Activated T-cell treated with anti-CD3 and anti-CD28 coated beads, Interleukin-2, amount 50 U/mL, for 4 hours (primary cell): ENCODE measurements at regions not wholly inside any gene's neighbourhood (a gene's known extent, or its start where the extent isn't known, plus 50 kb on each side); places are given as distances from the start of the nearest gene placed in this dataset.

Experiments
- ATAC-seq, 2 donors: fragments of 200-7000 bp; cut with Tn5 transposase; one replicate each; pipeline ENCODE4 v1.10.0; 2021
- DNase-seq: peaks from one replicate; pipeline ENCODE4 v3.0.0-alpha.2; 2020
- H3K27me3 Mint-ChIP-seq: one replicate; pipeline ENCODE4 v1.8.0; 2021; ENCODE audit warnings: low read depth, mixed read lengths
- H3K36me3 Mint-ChIP-seq: one replicate; pipeline ENCODE4 v1.8.0; 2022; ENCODE audit warnings: mixed read lengths; ENCODE audit not compliant: insufficient read depth
- H3K4me1 Mint-ChIP-seq: one replicate; pipeline ENCODE4 v1.8.0; 2021; ENCODE audit warnings: low read depth, mixed read lengths
- H3K4me3 Mint-ChIP-seq: one replicate; pipeline ENCODE4 v1.8.0; 2021; ENCODE audit warnings: mild to moderate bottlenecking, moderate library complexity, mixed read lengths
- H3K9me3 Mint-ChIP-seq: one replicate; pipeline ENCODE4 v1.8.0; 2021; ENCODE audit warnings: mixed read lengths

- ATAC-seq (no peak), DNase-seq (no peak)
- Mint-ChIP-seq H3K9me3 (no peaks in the 10 kb centered on the region), H3K4me1 (no peaks in the 10 kb centered on the region), H3K4me3 (no peak overlapping the region), H3K27me3 (no peaks in the 10 kb centered on the region), H3K36me3 (no peaks in the 10 kb centered on the region)
Observed at GRCh38 chr10:3701491-3701890, 83.5 kb downstream of the KLF6 start.

GRCh38 chr10:3700531-3701076 lies 84.4 kb downstream of the KLF6 start:
- H3K27me3 Mint-ChIP-seq = no peaks in the 10 kb centered on the region
- no peaks in the 10 kb centered on the region for H3K4me1 Mint-ChIP-seq
- H3K36me3 Mint-ChIP-seq = no peaks in the 10 kb centered on the region
- no peaks in the 10 kb centered on the region for H3K9me3 Mint-ChIP-seq
- DNase-seq (no peak), ATAC-seq (no peak)
- H3K4me3 Mint-ChIP-seq = no peak overlapping the region

DNA sequence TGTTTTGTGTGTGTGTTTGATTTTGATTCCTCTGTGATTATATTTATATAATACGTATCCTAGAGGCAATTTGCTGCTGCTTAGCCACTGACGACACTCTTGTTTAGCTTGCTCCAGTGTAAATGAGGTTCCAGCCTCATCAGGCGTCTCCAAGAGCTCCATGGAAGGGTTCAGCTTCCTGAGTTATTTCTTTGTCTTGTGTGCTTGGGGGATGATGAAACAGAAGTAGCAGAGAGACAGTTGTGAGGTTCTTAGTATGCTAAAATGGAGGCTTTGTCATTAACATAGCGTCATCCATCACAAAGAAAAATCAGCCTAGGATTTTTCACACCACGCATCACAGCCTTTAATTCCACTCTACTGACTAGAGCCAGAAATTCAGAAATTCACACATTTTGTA lies 85.1 kb downstream of the KLF6 start:
- H3K9me3 Mint-ChIP-seq = no peaks in the 10 kb centered on the region
- H3K36me3 Mint-ChIP-seq = no peaks in the 10 kb centered on the region
- no peak overlapping the region for H3K4me3 Mint-ChIP-seq
- no peaks in the 10 kb centered on the region for H3K27me3 Mint-ChIP-seq
- DNase-seq (no peak), ATAC-seq (no peak)
- H3K4me1 Mint-ChIP-seq = no peaks in the 10 kb centered on the region

DNA sequence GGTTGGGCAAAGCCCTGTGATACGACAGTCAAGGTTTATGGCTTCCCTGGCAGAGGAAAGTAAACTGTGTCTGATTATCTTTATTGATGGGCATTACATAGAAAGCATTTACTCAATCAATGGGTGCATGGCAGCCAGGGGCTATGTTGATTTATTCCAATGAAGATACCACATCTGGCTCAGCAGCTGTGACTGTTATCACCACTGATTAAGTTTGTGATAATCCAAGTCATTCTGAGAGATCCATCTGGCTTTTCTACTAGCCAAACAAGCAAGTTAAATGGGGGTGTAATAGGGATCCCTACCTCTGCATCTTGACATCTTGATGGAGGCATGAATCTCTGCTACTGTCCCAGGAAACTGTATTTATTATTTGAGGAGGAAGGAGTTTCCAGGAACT lies 86.7 kb downstream of the KLF6 start:
- ATAC-seq = no peak
- no peak overlapping the region for H3K4me3 Mint-ChIP-seq
- no peaks in the 10 kb centered on the region for H3K27me3 Mint-ChIP-seq
- DNase-seq = no peak
- H3K4me1 Mint-ChIP-seq = no peaks in the 10 kb centered on the region
- no peaks in the 10 kb centered on the region for H3K9me3 Mint-ChIP-seq
- H3K36me3 Mint-ChIP-seq = no peaks in the 10 kb centered on the region

DNA sequence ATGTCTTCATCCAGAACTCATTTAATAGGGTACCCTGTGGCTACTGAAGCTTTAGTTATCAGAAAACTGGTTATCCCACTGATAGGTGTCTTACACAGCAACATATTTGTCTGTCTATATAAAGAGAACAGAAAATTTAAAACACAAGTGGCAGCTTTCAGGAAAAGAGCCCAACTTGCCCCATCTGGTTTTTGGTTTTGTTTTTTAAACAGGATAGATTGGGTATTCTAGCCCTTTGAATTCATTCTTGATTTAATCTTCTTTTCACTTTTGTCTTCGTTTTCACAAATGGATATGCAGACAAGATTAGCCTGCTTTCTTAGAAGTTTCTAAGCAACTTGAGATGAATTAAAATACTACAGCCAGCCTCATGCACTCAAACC lies 91.3 kb downstream of the KLF6 start:
- no peak for ATAC-seq
- H3K9me3 Mint-ChIP-seq = no peaks in the 10 kb centered on the region
- H3K36me3 Mint-ChIP-seq = no peaks in the 10 kb centered on the region
- no peak overlapping the region for H3K4me3 Mint-ChIP-seq
- H3K27me3 Mint-ChIP-seq = no peaks in the 10 kb centered on the region
- peaks cover 13% of the 10 kb centered on the region for H3K4me1 Mint-ChIP-seq
- DNase-seq = no peak

DNA sequence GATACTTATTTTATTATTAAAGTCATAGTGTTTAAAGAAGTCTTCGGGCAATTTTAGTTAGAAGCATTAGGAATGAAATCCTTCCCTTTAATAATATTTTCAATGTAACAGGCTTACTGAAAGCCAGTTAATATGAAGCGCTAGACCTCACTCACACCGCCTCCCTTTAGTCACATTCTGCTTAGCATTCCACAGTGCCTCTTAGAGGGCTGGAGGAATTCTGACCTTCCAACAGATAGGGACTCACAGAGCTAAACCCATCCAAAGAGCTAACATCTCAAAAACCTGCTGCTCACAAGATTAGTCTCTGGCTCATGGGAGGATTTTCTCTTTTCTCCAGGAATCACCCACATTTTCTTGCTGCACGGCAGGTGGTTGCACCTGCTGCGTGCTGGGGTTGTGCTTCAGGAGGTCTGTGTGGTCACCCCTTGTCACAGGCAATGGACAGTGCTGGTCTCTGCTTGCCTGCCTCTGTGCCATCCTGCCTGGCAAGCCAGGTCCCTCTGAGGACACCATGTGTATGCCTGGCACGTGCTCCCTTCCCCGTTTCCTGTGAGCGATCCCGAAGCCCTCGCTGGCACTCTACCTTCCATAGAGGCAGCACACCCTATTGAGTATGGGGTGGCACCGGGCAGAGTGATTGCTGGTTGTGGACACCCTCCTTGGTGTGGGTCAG lies 91.8 kb downstream of the KLF6 start:
- Mint-ChIP-seq H3K27me3 (no peaks in the 10 kb centered on the region), H3K36me3 (no peaks in the 10 kb centered on the region), H3K4me3 (no peak overlapping the region), H3K9me3 (no peaks in the 10 kb centered on the region), H3K4me1 (peaks cover 13% of the 10 kb centered on the region)
- ATAC-seq (no peak), DNase-seq (no peak)

GRCh38 chr10:3692387-3692999 lies 92.5 kb downstream of the KLF6 start:
- ATAC-seq (no peak), DNase-seq (no peak)
- peaks cover 13% of the 10 kb centered on the region for H3K4me1 Mint-ChIP-seq
- no peaks in the 10 kb centered on the region for H3K27me3 Mint-ChIP-seq
- H3K4me3 Mint-ChIP-seq = no peak overlapping the region
- H3K9me3 Mint-ChIP-seq = no peaks in the 10 kb centered on the region
- no peaks in the 10 kb centered on the region for H3K36me3 Mint-ChIP-seq

DNA sequence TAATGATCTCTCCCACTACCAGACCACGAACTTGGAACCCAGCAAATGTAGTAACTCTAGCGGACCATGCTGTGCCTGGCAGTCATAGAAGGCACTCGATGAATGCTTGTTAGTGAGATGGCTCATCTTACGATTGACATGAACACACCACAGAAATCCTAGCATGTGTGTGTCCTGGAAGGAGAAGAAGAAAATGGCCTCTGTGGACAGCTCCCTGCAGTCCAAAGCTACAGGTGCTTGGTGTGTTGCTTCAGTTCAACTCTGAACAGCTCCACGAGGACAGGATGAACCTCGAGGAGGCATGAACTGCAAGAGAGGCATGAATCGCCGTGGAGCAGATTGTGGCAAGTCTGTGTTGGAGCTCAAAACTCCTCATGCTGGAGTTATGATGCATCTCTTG lies 93.5 kb downstream of the KLF6 start:
- no peak overlapping the region for H3K4me3 Mint-ChIP-seq

GRCh38 chr10:3689871-3690510 lies 95.0 kb downstream of the KLF6 start:
- H3K27me3 Mint-ChIP-seq = no peaks in the 10 kb centered on the region
- peaks cover 13% of the 10 kb centered on the region for H3K4me1 Mint-ChIP-seq
- H3K36me3 Mint-ChIP-seq = no peaks in the 10 kb centered on the region
- peak; percentile 67 to 81 for ATAC-seq
- no peaks in the 10 kb centered on the region for H3K9me3 Mint-ChIP-seq
- no peak for DNase-seq
- no peak overlapping the region for H3K4me3 Mint-ChIP-seq

More for the DNA sequence above, 93.5 kb downstream of the KLF6 start:
- Mint-ChIP-seq H3K9me3 (no peaks in the 10 kb centered on the region), H3K27me3 (no peaks in the 10 kb centered on the region), H3K36me3 (no peaks in the 10 kb centered on the region), H3K4me1 (peaks cover 13% of the 10 kb centered on the region)
- no peak for DNase-seq
- ATAC-seq = no peak

- H3K27me3 Mint-ChIP-seq = no peaks in the 10 kb centered on the region
- H3K4me3 Mint-ChIP-seq = no peak overlapping the region
- no peaks in the 10 kb centered on the region for H3K9me3 Mint-ChIP-seq
- DNase-seq (no peak), ATAC-seq (no peak)
- peaks cover 16% of the 10 kb centered on the region for H3K4me1 Mint-ChIP-seq
- H3K36me3 Mint-ChIP-seq = no peaks in the 10 kb centered on the region
Observed at GRCh38 chr10:3687510-3688081, 97.4 kb downstream of the KLF6 start.

- ATAC-seq (no peak), DNase-seq (no peak)
- Mint-ChIP-seq H3K27me3 (no peaks in the 10 kb centered on the region), H3K4me3 (no peak overlapping the region), H3K4me1 (peaks cover 15% of the 10 kb centered on the region), H3K9me3 (no peaks in the 10 kb centered on the region), H3K36me3 (no peaks in the 10 kb centered on the region)
Observed at GRCh38 chr10:3685384-3685783, 99.6 kb downstream of the KLF6 start.

GRCh38 chr10:3684891-3685290 lies 100.1 kb downstream of the KLF6 start:
- no peak overlapping the region for H3K4me3 Mint-ChIP-seq
- no peak for DNase-seq

GRCh38 chr10:3683560-3683959 lies 101.4 kb downstream of the KLF6 start:
- H3K4me1 Mint-ChIP-seq = peaks cover 3% of the 10 kb centered on the region
- H3K27me3 Mint-ChIP-seq = no peaks in the 10 kb centered on the region
- ATAC-seq (peak in 1 of 2 donors; percentile 77), DNase-seq (no peak)
- H3K4me3 Mint-ChIP-seq = no peak overlapping the region
- H3K9me3 Mint-ChIP-seq = no peaks in the 10 kb centered on the region
- no peaks in the 10 kb centered on the region for H3K36me3 Mint-ChIP-seq

More at GRCh38 chr10:3684891-3685290, 100.1 kb downstream of the KLF6 start:
- Mint-ChIP-seq H3K36me3 (no peaks in the 10 kb centered on the region), H3K9me3 (no peaks in the 10 kb centered on the region), H3K27me3 (no peaks in the 10 kb centered on the region), H3K4me1 (peaks cover 10% of the 10 kb centered on the region)
- ATAC-seq = no peak

DNA sequence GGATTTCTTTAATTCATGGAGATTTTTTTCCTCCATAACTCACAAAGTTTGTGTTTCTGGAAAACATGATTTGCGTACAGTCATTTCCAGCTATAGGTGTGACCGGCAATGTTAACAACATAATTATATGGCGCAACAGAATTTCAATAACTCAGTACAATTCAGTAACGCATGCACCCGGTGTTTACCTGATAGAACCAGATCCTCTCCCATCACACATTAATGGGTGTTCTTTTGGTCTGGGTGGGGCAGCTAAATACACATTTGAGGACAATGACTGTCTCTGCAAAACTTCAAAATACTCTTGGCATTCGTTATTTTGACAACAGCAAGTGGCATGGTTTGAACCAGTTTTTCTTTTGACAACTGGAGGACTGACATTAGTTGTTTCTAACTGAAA lies 102.3 kb downstream of the KLF6 start:
- H3K4me3 Mint-ChIP-seq = no peak overlapping the region
- DNase-seq (no peak), ATAC-seq (no peak)
- H3K9me3 Mint-ChIP-seq = no peaks in the 10 kb centered on the region
- H3K27me3 Mint-ChIP-seq = no peaks in the 10 kb centered on the region
- H3K4me1 Mint-ChIP-seq = peaks cover 3% of the 10 kb centered on the region
- H3K36me3 Mint-ChIP-seq = no peaks in the 10 kb centered on the region
